Right cardiac atrium (tissue), 5 donors: ENCODE measurements at regions not wholly inside any gene's neighbourhood (a gene's known extent, or its start where the extent isn't known, plus 50 kb on each side); places are given as distances from the start of the nearest gene placed in this dataset.
"Not testable (repeated sequence)": the region's sequence is repeated elsewhere in the genome, so short reads cannot be mapped to it uniquely, and the experiment has no call there.

ENCODE experiments used
- ATAC-seq, 2 donors: fragments of 200-7000 bp; cut with Tn5 transposase; one replicate each; pipeline versions ENCODE4 v1.8.0 to v1.9.1; 2020; ENCODE audit warnings: moderate library complexity in 2 of 2, mild to moderate bottlenecking in 1 of 2
- DNase-seq, 3 donors: peaks; one replicate each; pipeline ENCODE4 v3.0.0-alpha.2; 2020
- H3K27ac ChIP-seq: one replicate; pipeline ENCODE4 v1.5.1; 2013; ENCODE audit warnings: mild to moderate bottlenecking, low read length, control low read depth, moderate library complexity
- H3K27me3 ChIP-seq: one replicate; pipeline ENCODE4 v1.6.1; 2013; ENCODE audit not compliant: control insufficient read depth, insufficient read depth
- H3K4me1 ChIP-seq: one replicate; pipeline ENCODE4 v1.6.1; 2013; ENCODE audit warnings: low read length; ENCODE audit not compliant: control insufficient read depth, insufficient read depth
- H3K4me3 ChIP-seq: one replicate; pipeline ENCODE4 v1.5.1; 2013; ENCODE audit warnings: low read length, control low read depth
- H3K9me3 ChIP-seq: one replicate; pipeline ENCODE4 v1.6.1; 2013; ENCODE audit warnings: low read length; ENCODE audit not compliant: control insufficient read depth
- WGBS: extraction: QIAGEN DNeasy Blood & Tissue Kit; methylation state at CpG from one replicate; pipeline ENCODE4 v1.1.7; 2013; 5-methylcytosine and 5-hydroxymethylcytosine counted together
- intact Hi-C, 4 donors: fragments of 100-400 bp; cut with DNase I; formaldehyde crosslinking; loops; one replicate each; pipeline versions ENCODE4 v1.11.0 to v1.14.0; 2022 to 2023
- donor health status: healthy with polysubstance abuse.
- donor health status: DM: no; HTN: yes; CAD: no.
- donor health status: DM: no; HTN: no; CAD: no.
- donor health status: DM: no; HTN: yes; CAD: no; lungs with severe emphysema.
- donor health status: DM: yes; HTN: yes; CAD: no.

- no peaks in the 10 kb centered on the region for H3K27me3 ChIP-seq
- ATAC-seq (no peak), DNase-seq (no peak)
- no peaks in the 10 kb centered on the region for H3K9me3 ChIP-seq
- H3K27ac ChIP-seq: no peak overlapping the region
- no peak overlapping the region for H3K4me3 ChIP-seq
- intact Hi-C loops: no loop called here
- no peaks in the 10 kb centered on the region for H3K4me1 ChIP-seq
Measured at GRCh38 chrX:98231003-98231402, 1347.3 kb downstream of the RPA4 start.

DNA sequence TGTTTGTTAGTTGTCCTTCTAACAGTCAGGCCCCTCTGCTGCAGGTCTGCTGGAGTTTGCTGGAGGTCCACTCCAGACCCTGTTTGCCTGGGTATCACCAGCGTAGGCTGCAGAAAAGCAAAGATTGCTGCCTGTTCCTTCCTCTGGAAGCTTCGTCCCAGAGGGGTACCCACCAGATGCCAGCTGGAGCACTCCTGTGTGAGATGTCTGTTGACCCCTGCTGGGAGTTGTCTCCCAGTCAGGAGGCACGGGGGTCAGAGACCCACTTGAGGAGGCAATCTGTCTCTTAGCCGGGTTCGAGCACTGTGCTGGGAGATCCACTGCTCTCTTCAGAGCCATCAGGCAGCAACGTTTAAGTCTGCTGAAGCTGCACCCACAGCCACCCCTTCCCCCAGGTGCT lies 1356.4 kb downstream of the RPA4 start:
- DNase-seq, H3K27ac ChIP-seq, H3K9me3 ChIP-seq, ATAC-seq, H3K27me3 ChIP-seq, H3K4me3 ChIP-seq, H3K4me1 ChIP-seq, intact Hi-C loops: not testable (repeated sequence)
- WGBS: 88% methylated on average over 6 of the region's 6 CpGs

GRCh38 chrX:98263135-98263534 lies 1379.4 kb downstream of the RPA4 start:
- no peak overlapping the region for H3K27ac ChIP-seq
- H3K4me3 ChIP-seq: no peak overlapping the region
- H3K27me3 ChIP-seq: no peaks in the 10 kb centered on the region
- H3K9me3 ChIP-seq: no peaks in the 10 kb centered on the region
- intact Hi-C loops: no loop called here
- DNase-seq (no peak), ATAC-seq (no peak)
- H3K4me1 ChIP-seq: no peaks in the 10 kb centered on the region

- DNase-seq (no peak), ATAC-seq (no peak)
- Histone ChIP-seq H3K9me3 (no peaks in the 10 kb centered on the region), H3K27me3 (no peaks in the 10 kb centered on the region), H3K27ac (no peak overlapping the region), H3K4me3 (no peak overlapping the region), H3K4me1 (no peaks in the 10 kb centered on the region)
- intact Hi-C loops: no loop called here
Measured at GRCh38 chrX:98289726-98290125, 1406.0 kb downstream of the RPA4 start.

DNA sequence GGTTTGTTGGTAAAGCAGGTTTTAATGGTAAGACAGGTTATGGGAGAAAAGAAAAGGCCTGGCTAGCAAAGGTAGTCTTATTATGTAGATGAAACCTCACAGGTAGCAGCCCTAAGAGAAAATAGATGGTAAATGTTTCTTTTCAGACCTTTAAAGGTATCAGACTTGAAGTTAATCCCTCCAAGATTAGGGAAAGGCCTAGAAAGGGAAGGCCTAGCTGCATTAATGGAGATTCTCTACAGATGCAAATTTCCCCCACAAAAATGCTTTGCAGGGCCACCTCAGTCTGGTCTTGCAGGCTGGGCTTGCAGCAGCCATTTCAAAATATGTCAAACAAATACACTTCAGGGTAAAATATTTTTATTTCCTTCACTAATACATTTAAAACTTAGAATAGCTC lies 1410.6 kb downstream of the RPA4 start:
- no peaks in the 10 kb centered on the region for H3K9me3 ChIP-seq
- no peak for ATAC-seq
- intact Hi-C loops: no loop called here
- H3K4me3 ChIP-seq: no peak overlapping the region
- H3K27ac ChIP-seq: no peak overlapping the region
- DNase-seq: no peak
- no peaks in the 10 kb centered on the region for H3K4me1 ChIP-seq
- H3K27me3 ChIP-seq: no peaks in the 10 kb centered on the region

DNA sequence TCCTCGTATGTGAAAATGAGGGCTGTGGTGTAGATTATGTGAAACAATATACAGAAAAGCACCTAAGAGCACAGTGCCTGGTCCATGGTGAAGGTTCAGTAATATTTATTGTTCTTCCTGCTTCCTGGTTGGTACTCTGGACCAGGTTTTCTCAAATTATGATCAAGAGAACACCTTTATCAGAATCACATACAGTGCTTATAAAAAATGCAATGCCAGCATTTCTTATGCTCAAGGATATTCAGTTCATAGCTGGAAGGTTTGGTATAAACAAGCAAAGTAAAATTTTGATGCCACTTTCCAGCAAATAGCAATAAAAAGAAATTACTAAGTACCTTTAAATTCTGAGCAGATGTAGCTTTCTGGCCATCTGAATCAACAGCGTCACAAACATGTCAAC lies 1412.4 kb downstream of the RPA4 start:
- 67% methylated on average over 2 of the region's 2 CpGs for WGBS

DNA sequence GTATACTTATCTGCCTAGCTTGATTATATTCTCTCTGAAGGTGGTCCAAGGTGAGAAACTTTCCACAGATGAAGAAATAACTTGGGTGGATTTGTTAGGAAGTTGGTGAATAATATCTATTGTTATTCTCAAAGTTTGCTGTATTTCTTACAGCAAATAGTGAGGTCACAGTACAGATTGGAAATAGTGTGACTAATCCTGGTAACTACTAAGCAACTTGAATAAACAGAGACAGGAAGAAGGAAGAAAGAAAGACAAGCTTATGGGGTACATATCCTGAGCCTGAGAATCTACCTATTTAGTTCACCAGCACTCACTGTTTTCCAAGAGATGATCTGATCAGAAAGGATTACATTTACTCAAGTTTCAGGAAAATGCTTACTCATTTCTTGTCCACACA lies 1416.1 kb downstream of the RPA4 start:
- Histone ChIP-seq H3K9me3 (no peaks in the 10 kb centered on the region), H3K27ac (no peak overlapping the region), H3K27me3 (no peaks in the 10 kb centered on the region), H3K4me3 (no peak overlapping the region), H3K4me1 (no peaks in the 10 kb centered on the region)
- intact Hi-C loops: no loop called here
- DNase-seq (no peak), ATAC-seq (no peak)

More for the DNA sequence above, 1412.4 kb downstream of the RPA4 start:
- H3K4me1 ChIP-seq: no peaks in the 10 kb centered on the region
- H3K4me3 ChIP-seq: no peak overlapping the region
- DNase-seq (no peak), ATAC-seq (no peak)
- no peaks in the 10 kb centered on the region for H3K27me3 ChIP-seq
- no peak overlapping the region for H3K27ac ChIP-seq
- H3K9me3 ChIP-seq: no peaks in the 10 kb centered on the region
- intact Hi-C loops: no loop called here

GRCh38 chrX:98300536-98300935 lies 1416.8 kb downstream of the RPA4 start:
- DNase-seq: peak in 1 of 3 donors; percentile 23

GRCh38 chrX:98331407-98331806 lies 1447.7 kb downstream of the RPA4 start:
- DNase-seq: no peak
- Histone ChIP-seq H3K27ac (no peak overlapping the region), H3K27me3 (no peaks in the 10 kb centered on the region), H3K4me1 (no peaks in the 10 kb centered on the region), H3K4me3 (no peak overlapping the region), H3K9me3 (no peaks in the 10 kb centered on the region)
- WGBS: 67% methylated on average over 2 of the region's 2 CpGs
- ATAC-seq: no peak
- intact Hi-C loops: no loop called here

More at GRCh38 chrX:98300536-98300935, 1416.8 kb downstream of the RPA4 start:
- WGBS: 89% methylated on average over 10 of the region's 13 CpGs
- ATAC-seq, H3K27me3 ChIP-seq, H3K9me3 ChIP-seq, H3K4me1 ChIP-seq, H3K4me3 ChIP-seq, H3K27ac ChIP-seq, intact Hi-C loops: not testable (repeated sequence)

GRCh38 chrX:98338544-98338943 lies 1454.8 kb downstream of the RPA4 start:
- WGBS: 63% methylated on average over 2 of the region's 2 CpGs
- DNase-seq (no peak), ATAC-seq (no peak)
- intact Hi-C loops: no loop called here
- Histone ChIP-seq H3K4me1 (no peaks in the 10 kb centered on the region), H3K4me3 (no peak overlapping the region), H3K27me3 (no peaks in the 10 kb centered on the region), H3K27ac (no peak overlapping the region), H3K9me3 (no peaks in the 10 kb centered on the region)

DNA sequence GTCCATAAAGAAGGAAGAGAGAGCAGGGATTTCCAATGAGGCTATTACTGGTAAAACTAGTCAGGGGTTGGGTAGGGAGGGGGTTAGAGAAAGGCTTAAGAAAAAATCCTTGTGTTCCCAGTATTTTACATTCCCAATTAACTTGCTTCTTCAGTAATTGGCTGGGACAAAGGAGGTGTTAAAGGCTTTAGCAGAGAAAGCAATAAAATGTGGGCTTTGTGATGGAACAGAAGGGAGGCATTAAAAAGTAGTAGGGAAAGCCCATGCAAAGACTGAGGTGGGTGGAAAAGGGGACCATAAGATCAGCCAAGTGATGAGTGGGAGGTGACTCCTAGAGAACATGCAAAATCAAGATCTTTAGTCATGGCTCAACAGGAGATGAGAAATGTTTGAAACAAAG lies 1467.2 kb downstream of the RPA4 start:
- no peak for DNase-seq
- no peaks in the 10 kb centered on the region for H3K4me1 ChIP-seq
- no peak for ATAC-seq
- no peak overlapping the region for H3K27ac ChIP-seq
- intact Hi-C loops: loop anchor here in 1 of 4 donors (10.0 kb wide), 1 partner anchor 254 kb away; no protein-coding TSS in a partner anchor
- no peak overlapping the region for H3K4me3 ChIP-seq
- H3K27me3 ChIP-seq: no peaks in the 10 kb centered on the region
- H3K9me3 ChIP-seq: no peaks in the 10 kb centered on the region

GRCh38 chrX:98357146-98357545 lies 1473.4 kb downstream of the RPA4 start:
- H3K4me1 ChIP-seq: no peaks in the 10 kb centered on the region
- H3K4me3 ChIP-seq: no peak overlapping the region
- intact Hi-C loops: loop anchor here in 1 of 4 donors (10.0 kb wide), 1 partner anchor 248 kb away; no protein-coding TSS in a partner anchor
- H3K27ac ChIP-seq: no peak overlapping the region
- no peaks in the 10 kb centered on the region for H3K27me3 ChIP-seq
- ATAC-seq (no peak), DNase-seq (no peak)
- H3K9me3 ChIP-seq: no peaks in the 10 kb centered on the region
